Astrocyte (in vitro differentiated cells and primary cell): ENCODE measurements at regions not wholly inside any gene's neighbourhood (a gene's known extent, or its start where the extent isn't known, plus 50 kb on each side); places are given as distances from the start of the nearest gene placed in this dataset.
A peak's percentile ranks its signal among the peaks of the same experiment; 100 is the strongest.

Source experiments
- DNase-seq: peaks from one replicate; pipeline ENCODE4 v3.0.0-alpha.2; 2010; ENCODE audit warnings: low read depth
- FAIRE-seq: peaks from 2 replicates; lab custom pipeline; 2011; peaks lifted over from hg19 to GRCh38; lab: Jason Lieb, UNC
- H2AFZ ChIP-seq: 2 replicates; pipeline ENCODE4 v1.6.0; 2012; ENCODE audit warnings: low read depth, low read length, inconsistent platforms
- H3K27ac ChIP-seq: 2 replicates; pipeline ENCODE4 v1.5.1; 2011; ENCODE audit warnings: low read depth, low read length, inconsistent platforms
- H3K27me3 ChIP-seq: 2 replicates; pipeline ENCODE4 v1.6.0; 2011; ENCODE audit warnings: low read length, inconsistent platforms; ENCODE audit not compliant: insufficient read depth
- H3K36me3 ChIP-seq: 2 replicates; pipeline ENCODE4 v1.5.1; 2011; ENCODE audit warnings: low read length, inconsistent platforms; ENCODE audit not compliant: insufficient read depth
- H3K4me1 ChIP-seq: 2 replicates; pipeline ENCODE4 v1.5.1; 2011; ENCODE audit warnings: low read length, inconsistent platforms; ENCODE audit not compliant: insufficient read depth
- H3K4me2 ChIP-seq: 2 replicates; pipeline ENCODE4 v1.6.0; 2012; ENCODE audit warnings: low read length, inconsistent platforms
- H3K4me3 ChIP-seq: 2 replicates; pipeline ENCODE4 v1.5.1; 2011; ENCODE audit warnings: low read depth, mild to moderate bottlenecking, low read length, inconsistent platforms; ENCODE audit not compliant: insufficient read depth
- H3K79me2 ChIP-seq: 2 replicates; pipeline ENCODE4 v1.6.0; 2012; ENCODE audit warnings: mild to moderate bottlenecking, low read length, inconsistent platforms; ENCODE audit not compliant: insufficient read depth
- H3K9ac ChIP-seq: 2 replicates; pipeline ENCODE4 v1.6.0; 2012; ENCODE audit warnings: mild to moderate bottlenecking, low read length, inconsistent platforms
- H3K9me3 ChIP-seq: 2 replicates; pipeline ENCODE4 v1.5.1; 2012; ENCODE audit warnings: low read depth, mild to moderate bottlenecking, low read length, inconsistent platforms; ENCODE audit not compliant: insufficient read depth
- H4K20me1 ChIP-seq: 2 replicates; pipeline ENCODE4 v1.6.0; 2012; ENCODE audit warnings: low read length, inconsistent platforms; ENCODE audit not compliant: insufficient read depth
- H3K27ac Mint-ChIP-seq: one replicate; pipeline ENCODE4 v1.8.0; 2021; ENCODE audit warnings: mild to moderate bottlenecking, mixed read lengths; ENCODE audit not compliant: unreplicated experiment
- H3K27me3 Mint-ChIP-seq: one replicate; pipeline ENCODE4 v1.8.0; 2021; ENCODE audit warnings: low read depth, mixed read lengths; ENCODE audit not compliant: unreplicated experiment
- H3K36me3 Mint-ChIP-seq: one replicate; pipeline ENCODE4 v1.8.0; 2021; ENCODE audit warnings: low read depth, mixed read lengths; ENCODE audit not compliant: unreplicated experiment
- H3K4me1 Mint-ChIP-seq: one replicate; pipeline ENCODE4 v1.8.0; 2021; ENCODE audit warnings: low read depth, mixed read lengths; ENCODE audit not compliant: unreplicated experiment
- H3K4me3 Mint-ChIP-seq: one replicate; pipeline ENCODE4 v1.8.0; 2021; ENCODE audit warnings: mild to moderate bottlenecking, moderate library complexity, mixed read lengths; ENCODE audit not compliant: unreplicated experiment
- H3K9me3 Mint-ChIP-seq: one replicate; pipeline ENCODE4 v1.8.0; 2021; ENCODE audit warnings: mild to moderate bottlenecking, mixed read lengths; ENCODE audit not compliant: unreplicated experiment
- CTCF ChIP-seq: IDR thresholded peaks from 2 replicates; pipeline ENCODE4 v1.5.1; 2011; ENCODE audit warnings: low read depth, mild to moderate bottlenecking, inconsistent platforms, low read length, moderate library complexity; ENCODE audit not compliant: insufficient read depth
- EZH2 ChIP-seq: IDR thresholded peaks from 2 replicates; pipeline ENCODE4 v1.6.1; 2012; ENCODE audit warnings: mild to moderate bottlenecking, low read length, inconsistent platforms; ENCODE audit not compliant: insufficient read depth

- no peaks in the 10 kb centered on the region for H3K9me3 ChIP-seq
- no peak overlapping the region for H3K27ac Mint-ChIP-seq
- TF ChIP-seq CTCF, result no peak
- TF ChIP-seq EZH2, result no peak
- no peaks in the 10 kb centered on the region for H3K27me3 Mint-ChIP-seq
- no peaks in the 10 kb centered on the region for H3K4me1 ChIP-seq
- no peaks in the 10 kb centered on the region for H3K79me2 ChIP-seq
- H3K4me2 ChIP-seq, result no peak overlapping the region
- H3K4me3 Mint-ChIP-seq, result no peak overlapping the region
- no peaks in the 10 kb centered on the region for H3K36me3 Mint-ChIP-seq
- H4K20me1 ChIP-seq, result no peaks in the 10 kb centered on the region
- H3K4me1 Mint-ChIP-seq, result no peaks in the 10 kb centered on the region
- H3K9me3 Mint-ChIP-seq, result no peaks in the 10 kb centered on the region
- no peak for DNase-seq
- H3K27ac ChIP-seq, result no peak overlapping the region
- H2AFZ ChIP-seq, result no peak overlapping the region
- no peaks in the 10 kb centered on the region for H3K36me3 ChIP-seq
- H3K27me3 ChIP-seq, result peaks cover 5% of the 10 kb centered on the region
- H3K4me3 ChIP-seq, result no peak overlapping the region
- FAIRE-seq, result no peak
- no peak overlapping the region for H3K9ac ChIP-seq
Measured at GRCh38 chr2:18501156-18501555, 59.3 kb downstream of the RDH14 start.

- no peaks in the 10 kb centered on the region for H3K9me3 ChIP-seq
- no peaks in the 10 kb centered on the region for H3K4me1 Mint-ChIP-seq
- H3K4me1 ChIP-seq, result no peaks in the 10 kb centered on the region
- H3K27me3 ChIP-seq, result peaks cover 8% of the 10 kb centered on the region
- TF ChIP-seq EZH2, result no peak
- no peak for TF ChIP-seq CTCF
- H3K9me3 Mint-ChIP-seq, result no peaks in the 10 kb centered on the region
- no peak overlapping the region for H3K27ac Mint-ChIP-seq
- no peak overlapping the region for H3K4me3 ChIP-seq
- H3K36me3 Mint-ChIP-seq, result no peaks in the 10 kb centered on the region
- peaks cover 5% of the 10 kb centered on the region for H3K27me3 Mint-ChIP-seq
- no peaks in the 10 kb centered on the region for H3K79me2 ChIP-seq
- H3K27ac ChIP-seq, result no peak overlapping the region
- no peak overlapping the region for H3K4me2 ChIP-seq
- DNase-seq (peak; percentile 80), FAIRE-seq (peak; percentile 29)
- H3K36me3 ChIP-seq, result no peaks in the 10 kb centered on the region
- no peak overlapping the region for H3K4me3 Mint-ChIP-seq
- H2AFZ ChIP-seq, result no peak overlapping the region
- H3K9ac ChIP-seq, result no peak overlapping the region
- H4K20me1 ChIP-seq, result no peaks in the 10 kb centered on the region
Measured at GRCh38 chr2:18500333-18500732, 60.1 kb downstream of the RDH14 start.

- no peaks in the 10 kb centered on the region for H3K36me3 Mint-ChIP-seq
- H3K27ac Mint-ChIP-seq, result no peak overlapping the region
- H3K27me3 ChIP-seq, result peaks cover 15% of the 10 kb centered on the region
- DNase-seq (no peak), FAIRE-seq (no peak)
- no peaks in the 10 kb centered on the region for H3K9me3 Mint-ChIP-seq
- no peak overlapping the region for H3K4me2 ChIP-seq
- H3K79me2 ChIP-seq, result no peaks in the 10 kb centered on the region
- H3K4me3 ChIP-seq, result no peak overlapping the region
- H3K9ac ChIP-seq, result no peak overlapping the region
- H4K20me1 ChIP-seq, result no peaks in the 10 kb centered on the region
- no peaks in the 10 kb centered on the region for H3K36me3 ChIP-seq
- no peak overlapping the region for H3K27ac ChIP-seq
- peaks cover 11% of the 10 kb centered on the region for H3K27me3 Mint-ChIP-seq
- H3K9me3 ChIP-seq, result no peaks in the 10 kb centered on the region
- no peaks in the 10 kb centered on the region for H3K4me1 Mint-ChIP-seq
- no peak for TF ChIP-seq CTCF
- TF ChIP-seq EZH2, result no peak
- no peaks in the 10 kb centered on the region for H3K4me1 ChIP-seq
- H2AFZ ChIP-seq, result no peak overlapping the region
- no peak overlapping the region for H3K4me3 Mint-ChIP-seq
Measured at GRCh38 chr2:18498531-18498930, 61.9 kb downstream of the RDH14 start.
